ENCODE measurements at regions not wholly inside any gene's neighbourhood (a gene's known extent, or its start where the extent isn't known, plus 50 kb on each side); places are given as distances from the start of the nearest gene placed in this dataset.
A peak's percentile ranks its signal among the peaks of the same experiment; 100 is the strongest.
"Not testable (repeated sequence)": the region's sequence is repeated elsewhere in the genome, so short reads cannot be mapped to it uniquely, and the experiment has no call there.

DNA sequence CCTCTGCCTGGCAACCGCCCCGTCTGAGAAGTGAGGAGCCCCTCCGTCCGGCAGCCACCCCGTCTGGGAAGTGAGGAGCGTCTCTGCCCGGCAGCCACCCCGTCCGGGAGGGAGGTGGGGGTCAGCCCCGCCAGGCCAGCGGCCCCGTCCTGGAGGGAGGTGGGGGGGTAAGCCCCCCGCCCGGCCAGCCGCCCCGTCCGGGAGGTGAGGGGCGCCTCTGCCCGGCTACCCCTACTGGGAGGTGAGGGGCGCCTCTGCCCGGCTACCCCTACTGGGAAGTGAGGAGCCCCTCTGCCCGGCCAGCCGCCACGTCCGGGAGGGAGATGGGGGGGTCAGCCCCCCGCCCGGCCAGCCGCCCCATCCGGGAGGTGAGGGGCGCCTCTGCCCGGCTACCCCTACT lies 67.1 kb downstream of the ZC3H11B start:
- not testable (repeated sequence) for H2BK15ac ChIP-seq (ENCODE audit: low read depth, poor library complexity, severe bottlenecking); H3K79me1 ChIP-seq (replicated peaks; ENCODE audit: low read length, poor library complexity, severe bottlenecking); H4K8ac ChIP-seq (ENCODE audit: low read length); H3K4me1 ChIP-seq (ENCODE audit: control insufficient read depth, insufficient read depth, low read depth, low read length); H3K23ac ChIP-seq (ENCODE audit: low read length in 2 of 2); H2BK5ac ChIP-seq (ENCODE audit: low read depth, low read length, poor library complexity, severe bottlenecking); H3K4me3 ChIP-seq (ENCODE audit: insufficient read depth in 1 of 2, low read depth in 1 of 2, low read length in 2 of 2); H2AFZ ChIP-seq (ENCODE audit: low read depth, low read length); H3K27me3 ChIP-seq (ENCODE audit: control insufficient read depth in 1 of 2, insufficient read depth in 1 of 2, low read length in 2 of 2); H3K9me3 ChIP-seq (ENCODE audit: control insufficient read depth, low read length); H4K91ac ChIP-seq (ENCODE audit: low read length); H3K36me3 ChIP-seq (ENCODE audit: control insufficient read depth in 1 of 2, insufficient read depth in 2 of 2, low read depth in 1 of 2, low read length in 2 of 2); DNase-seq; H3K4ac ChIP-seq (ENCODE audit: low read depth in 1 of 2, low read length in 2 of 2); H3K9ac ChIP-seq (ENCODE audit: low read length); H3K4me2 ChIP-seq (ENCODE audit: low read length, poor library complexity, severe bottlenecking); H3K14ac ChIP-seq (ENCODE audit: low read length in 2 of 2); H2BK120ac ChIP-seq (ENCODE audit: low read depth, low read length); H3K27ac ChIP-seq (ENCODE audit: low read length, poor library complexity, severe bottlenecking); H3K18ac ChIP-seq (ENCODE audit: low read depth in 1 of 2, low read length in 2 of 2); H2AK5ac ChIP-seq (ENCODE audit: low read length, severe bottlenecking); H2BK12ac ChIP-seq (ENCODE audit: low read length in 2 of 2)
- 100% methylated on average over 6 of the region's 31 CpGs for WGBS

- Histone ChIP-seq H2AK5ac (ENCODE audit: low read length, severe bottlenecking) (no peak overlapping the region), H2BK120ac (ENCODE audit: low read depth, low read length) (no peak overlapping the region), H3K4me2 (ENCODE audit: low read length, poor library complexity, severe bottlenecking) (no peak overlapping the region), H2AFZ (ENCODE audit: low read depth, low read length) (no peak overlapping the region), H2BK5ac (ENCODE audit: low read depth, low read length, poor library complexity, severe bottlenecking) (no peak overlapping the region), H2BK15ac (ENCODE audit: low read depth, poor library complexity, severe bottlenecking) (no peak overlapping the region), H3K9ac (ENCODE audit: low read length) (peak overlapping the region; percentile 64), H4K8ac (ENCODE audit: low read length) (no peak overlapping the region), H3K27ac (ENCODE audit: low read length, poor library complexity, severe bottlenecking) (no peak overlapping the region), H3K4me3 (ENCODE audit: insufficient read depth in 1 of 2, low read depth in 1 of 2, low read length in 2 of 2) (no peak overlapping the region), H3K14ac (ENCODE audit: low read length in 2 of 2) (no peak overlapping the region), H3K23ac (ENCODE audit: low read length in 2 of 2) (no peak overlapping the region), H3K79me1 (replicated peaks; ENCODE audit: low read length, poor library complexity, severe bottlenecking) (no peaks in the 10 kb centered on the region), H3K9me3 (ENCODE audit: control insufficient read depth, low read length) (no peaks in the 10 kb centered on the region), H4K91ac (ENCODE audit: low read length) (no peak overlapping the region), H3K4me1 (ENCODE audit: control insufficient read depth, insufficient read depth, low read depth, low read length) (peaks cover 4% of the 10 kb centered on the region), H2BK12ac (ENCODE audit: low read length in 2 of 2) (no peak overlapping the region), H3K18ac (ENCODE audit: low read depth in 1 of 2, low read length in 2 of 2) (no peak overlapping the region), H3K27me3 (ENCODE audit: control insufficient read depth in 1 of 2, insufficient read depth in 1 of 2, low read length in 2 of 2) (no peaks in the 10 kb centered on the region), H3K4ac (ENCODE audit: low read depth in 1 of 2, low read length in 2 of 2) (no peak overlapping the region), H3K36me3 (ENCODE audit: control insufficient read depth in 1 of 2, insufficient read depth in 2 of 2, low read depth in 1 of 2, low read length in 2 of 2) (no peaks in the 10 kb centered on the region)
- 89% methylated on average over 5 of the region's 5 CpGs for WGBS
- peak; percentile 2 for DNase-seq
These were observed 68.6 kb downstream of the ZC3H11B start for GRCh38 chr1:219544163-219544846.

DNA sequence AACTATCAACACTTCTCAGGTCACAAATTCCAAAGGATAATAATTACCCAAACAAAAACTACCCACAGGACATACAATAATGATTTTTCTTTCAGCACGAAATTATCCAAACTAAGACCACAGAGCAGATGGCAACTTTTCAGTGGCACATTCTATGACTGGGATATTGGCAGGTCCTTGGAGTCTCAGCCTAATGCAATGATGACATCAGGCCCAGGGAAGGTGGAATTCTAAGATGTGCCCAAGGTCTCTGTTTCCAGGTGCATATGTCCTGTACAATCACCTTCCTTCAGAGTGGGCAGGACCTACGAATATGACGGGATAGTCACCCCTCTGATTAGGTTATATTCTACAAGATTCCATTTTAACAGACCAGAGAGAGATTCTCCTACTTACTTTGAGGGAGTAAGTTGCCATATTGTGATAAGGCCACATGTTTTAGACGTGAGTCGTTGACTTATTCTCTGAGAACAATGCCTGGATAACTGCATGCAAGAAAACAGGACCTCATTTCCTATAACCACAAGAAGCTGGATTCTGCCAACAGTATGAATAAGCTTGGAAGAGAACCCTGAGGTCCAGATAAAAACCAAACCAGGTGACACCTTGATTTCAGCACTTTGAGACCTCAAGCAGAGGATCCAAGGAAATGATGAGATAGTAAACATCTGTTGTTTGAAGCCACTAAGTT lies 69.9 kb downstream of the ZC3H11B start:
- Histone ChIP-seq H3K4me1 (ENCODE audit: control insufficient read depth, insufficient read depth, low read depth, low read length) (peaks cover 4% of the 10 kb centered on the region), H2AK5ac (ENCODE audit: low read length, severe bottlenecking) (no peak overlapping the region), H2AFZ (ENCODE audit: low read depth, low read length) (no peak overlapping the region), H3K18ac (ENCODE audit: low read depth in 1 of 2, low read length in 2 of 2) (no peak overlapping the region), H2BK12ac (ENCODE audit: low read length in 2 of 2) (no peak overlapping the region), H3K27me3 (ENCODE audit: control insufficient read depth in 1 of 2, insufficient read depth in 1 of 2, low read length in 2 of 2) (no peaks in the 10 kb centered on the region), H3K36me3 (ENCODE audit: control insufficient read depth in 1 of 2, insufficient read depth in 2 of 2, low read depth in 1 of 2, low read length in 2 of 2) (no peaks in the 10 kb centered on the region), H3K4me2 (ENCODE audit: low read length, poor library complexity, severe bottlenecking) (no peak overlapping the region), H3K9me3 (ENCODE audit: control insufficient read depth, low read length) (no peaks in the 10 kb centered on the region), H2BK120ac (ENCODE audit: low read depth, low read length) (no peak overlapping the region), H4K91ac (ENCODE audit: low read length) (no peak overlapping the region), H3K9ac (ENCODE audit: low read length) (no peak overlapping the region), H3K79me1 (replicated peaks; ENCODE audit: low read length, poor library complexity, severe bottlenecking) (no peaks in the 10 kb centered on the region), H2BK15ac (ENCODE audit: low read depth, poor library complexity, severe bottlenecking) (no peak overlapping the region), H3K4ac (ENCODE audit: low read depth in 1 of 2, low read length in 2 of 2) (no peak overlapping the region), H3K14ac (ENCODE audit: low read length in 2 of 2) (no peak overlapping the region), H2BK5ac (ENCODE audit: low read depth, low read length, poor library complexity, severe bottlenecking) (no peak overlapping the region), H3K27ac (ENCODE audit: low read length, poor library complexity, severe bottlenecking) (no peak overlapping the region), H3K4me3 (ENCODE audit: insufficient read depth in 1 of 2, low read depth in 1 of 2, low read length in 2 of 2) (no peak overlapping the region), H4K8ac (ENCODE audit: low read length) (no peak overlapping the region), H3K23ac (ENCODE audit: low read length in 2 of 2) (no peak overlapping the region)
- DNase-seq: no peak
- WGBS: 94% methylated on average over 5 of the region's 5 CpGs

DNA sequence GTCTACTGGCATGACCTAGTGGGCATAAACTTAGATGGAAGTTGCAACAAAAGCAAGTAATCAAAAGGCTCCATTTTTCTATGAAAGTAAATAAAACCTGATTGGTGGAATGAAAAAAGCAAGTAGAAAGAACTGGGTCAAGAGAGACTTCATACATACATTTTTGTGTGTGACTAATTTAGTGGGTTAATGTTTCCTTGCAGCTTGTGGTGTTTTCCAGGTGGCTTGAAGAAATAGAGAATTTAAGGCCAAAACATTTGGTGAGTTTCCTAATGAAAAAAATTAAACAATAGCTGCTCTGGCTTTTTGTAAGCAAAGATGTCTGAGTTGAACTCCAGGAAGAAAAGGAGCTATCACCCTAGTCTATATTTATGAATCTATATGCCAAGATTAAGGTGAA lies 71.0 kb downstream of the ZC3H11B start:
- H2AFZ ChIP-seq (ENCODE audit: low read depth, low read length): no peak overlapping the region
- no peak overlapping the region for H3K4me2 ChIP-seq (ENCODE audit: low read length, poor library complexity, severe bottlenecking)
- no peak overlapping the region for H2BK5ac ChIP-seq (ENCODE audit: low read depth, low read length, poor library complexity, severe bottlenecking)
- peaks cover 4% of the 10 kb centered on the region for H3K4me1 ChIP-seq (ENCODE audit: control insufficient read depth, insufficient read depth, low read depth, low read length)
- H3K79me1 ChIP-seq (replicated peaks; ENCODE audit: low read length, poor library complexity, severe bottlenecking): no peaks in the 10 kb centered on the region
- H3K9me3 ChIP-seq (ENCODE audit: control insufficient read depth, low read length): no peaks in the 10 kb centered on the region
- no peak overlapping the region for H4K8ac ChIP-seq (ENCODE audit: low read length)
- H3K27ac ChIP-seq (ENCODE audit: low read length, poor library complexity, severe bottlenecking): no peak overlapping the region
- H3K9ac ChIP-seq (ENCODE audit: low read length): no peak overlapping the region
- H3K27me3 ChIP-seq (ENCODE audit: control insufficient read depth in 1 of 2, insufficient read depth in 1 of 2, low read length in 2 of 2): no peaks in the 10 kb centered on the region
- no peak overlapping the region for H3K18ac ChIP-seq (ENCODE audit: low read depth in 1 of 2, low read length in 2 of 2)
- no peak overlapping the region for H3K14ac ChIP-seq (ENCODE audit: low read length in 2 of 2)
- H3K4ac ChIP-seq (ENCODE audit: low read depth in 1 of 2, low read length in 2 of 2): no peak overlapping the region
- DNase-seq: no peak
- no peak overlapping the region for H3K23ac ChIP-seq (ENCODE audit: low read length in 2 of 2)
- no peak overlapping the region for H4K91ac ChIP-seq (ENCODE audit: low read length)
- H3K36me3 ChIP-seq (ENCODE audit: control insufficient read depth in 1 of 2, insufficient read depth in 2 of 2, low read depth in 1 of 2, low read length in 2 of 2): no peaks in the 10 kb centered on the region
- no peak overlapping the region for H3K4me3 ChIP-seq (ENCODE audit: insufficient read depth in 1 of 2, low read depth in 1 of 2, low read length in 2 of 2)
- no peak overlapping the region for H2BK15ac ChIP-seq (ENCODE audit: low read depth, poor library complexity, severe bottlenecking)
- no peak overlapping the region for H2BK12ac ChIP-seq (ENCODE audit: low read length in 2 of 2)
- H2BK120ac ChIP-seq (ENCODE audit: low read depth, low read length): no peak overlapping the region
- no peak overlapping the region for H2AK5ac ChIP-seq (ENCODE audit: low read length, severe bottlenecking)

All from mesenchymal stem cell (in vitro differentiated cells and primary cell).